ENCODE measurements at regions not wholly inside any gene's neighbourhood (a gene's known extent, or its start where the extent isn't known, plus 50 kb on each side); places are given as distances from the start of the nearest gene placed in this dataset.

DNA sequence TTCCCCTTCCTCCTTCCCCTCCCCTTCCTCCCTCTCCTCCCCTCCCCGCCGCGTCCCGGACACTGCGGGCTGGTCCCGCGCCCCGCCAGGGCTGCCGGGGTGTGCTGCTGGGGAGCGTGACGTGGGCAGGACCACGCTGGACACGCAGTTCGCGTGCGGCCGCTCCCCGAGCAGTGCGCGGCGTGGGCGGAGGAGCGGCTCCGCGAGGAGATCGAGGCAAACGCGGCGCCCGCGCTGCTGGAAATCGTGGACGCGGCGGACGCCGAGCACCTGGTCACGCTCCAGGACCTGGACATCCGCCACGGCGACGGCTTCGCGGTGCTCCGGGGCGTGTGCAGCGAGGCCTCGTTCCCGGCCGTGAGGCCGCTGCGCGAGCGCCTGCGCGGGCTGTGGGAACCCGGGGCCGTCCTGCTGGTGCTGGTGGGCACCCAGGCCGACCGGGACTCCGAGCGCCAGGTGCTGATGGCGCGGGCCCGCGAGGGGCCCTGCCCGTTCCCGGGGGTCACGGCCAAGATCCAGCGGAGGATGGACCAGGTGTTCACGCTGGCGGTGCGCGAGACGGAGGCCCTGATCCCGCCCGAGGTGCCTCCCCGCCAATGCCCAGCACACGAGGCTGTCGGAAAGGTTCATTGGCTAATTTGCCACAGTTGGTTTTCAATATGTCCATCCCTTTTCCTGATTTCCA lies 84.3 kb downstream of the TNFAIP2 start:
- DNase-seq (ENCODE audit: low spot score), result no peak

DNA sequence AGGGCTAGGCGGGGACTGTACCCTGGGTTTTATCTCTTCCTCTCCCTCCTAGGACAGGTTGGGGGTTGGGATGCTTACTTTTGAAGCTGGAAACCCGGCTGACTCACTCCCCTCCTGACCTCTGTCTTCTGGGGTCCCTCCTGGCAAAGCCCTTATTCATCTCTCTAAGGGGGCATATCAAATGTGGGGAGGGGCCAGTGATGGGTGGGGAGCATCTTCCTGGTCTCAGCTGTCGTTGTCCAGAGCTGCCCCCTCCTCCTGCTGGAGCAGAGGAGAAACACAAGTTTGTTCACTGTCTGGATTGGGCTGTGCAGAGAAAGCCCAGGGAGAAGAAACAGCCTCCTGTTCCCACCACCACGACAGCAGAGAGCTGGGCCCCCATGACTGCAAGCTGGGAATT lies 85.8 kb downstream of the TNFAIP2 start:
- peak; percentile 59 for DNase-seq (ENCODE audit: low spot score)

DNA sequence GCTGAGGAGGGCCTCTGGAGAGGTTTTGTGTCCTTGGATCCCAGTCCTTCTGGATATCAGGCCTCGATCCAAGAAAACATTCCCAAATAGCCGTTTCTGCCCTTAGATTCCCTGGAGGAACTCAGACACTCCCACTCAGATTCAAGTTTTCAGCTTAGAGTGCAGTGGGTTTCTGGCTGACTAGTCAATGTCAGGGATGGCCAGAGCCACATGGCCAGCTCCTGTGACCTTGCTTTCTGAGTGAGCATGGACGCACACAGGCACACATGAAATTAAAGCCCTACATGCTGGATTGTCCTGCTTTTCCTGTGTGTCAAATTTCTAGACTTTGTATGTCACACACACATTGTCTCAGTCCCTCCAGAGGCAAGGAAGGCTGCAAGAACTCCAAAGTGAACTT lies 86.2 kb downstream of the TNFAIP2 start:
- DNase-seq (ENCODE audit: low spot score), result no peak

- DNase-seq (ENCODE audit: low spot score), result peak; percentile 72
Observed at GRCh38 chr14:103213331-103213730, 90.1 kb downstream of the TNFAIP2 start.

DNA sequence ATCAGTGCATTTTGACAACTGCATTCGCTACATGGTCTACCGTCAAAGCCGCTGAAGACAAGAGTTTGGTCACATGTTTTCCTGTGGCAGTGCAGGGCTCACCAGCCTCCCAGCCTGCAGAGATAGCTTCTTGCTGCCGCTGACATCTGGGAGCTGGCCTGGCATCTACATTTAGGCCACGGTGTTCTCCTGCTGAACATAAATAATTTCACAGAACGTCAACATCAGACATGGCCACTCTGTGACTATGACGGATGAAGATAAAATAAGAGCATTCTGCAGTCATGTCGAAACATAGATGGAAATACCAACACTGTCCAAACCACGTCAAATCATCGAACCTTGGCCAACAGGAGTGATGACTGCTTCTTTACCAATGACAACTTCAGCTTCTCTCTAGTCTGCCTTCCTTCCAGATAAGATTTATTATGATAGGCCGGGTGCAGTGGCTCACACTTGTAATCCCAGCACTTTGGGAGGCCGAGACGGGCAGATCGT lies 91.2 kb downstream of the TNFAIP2 start:
- no peak for DNase-seq (ENCODE audit: low spot score)

DNA sequence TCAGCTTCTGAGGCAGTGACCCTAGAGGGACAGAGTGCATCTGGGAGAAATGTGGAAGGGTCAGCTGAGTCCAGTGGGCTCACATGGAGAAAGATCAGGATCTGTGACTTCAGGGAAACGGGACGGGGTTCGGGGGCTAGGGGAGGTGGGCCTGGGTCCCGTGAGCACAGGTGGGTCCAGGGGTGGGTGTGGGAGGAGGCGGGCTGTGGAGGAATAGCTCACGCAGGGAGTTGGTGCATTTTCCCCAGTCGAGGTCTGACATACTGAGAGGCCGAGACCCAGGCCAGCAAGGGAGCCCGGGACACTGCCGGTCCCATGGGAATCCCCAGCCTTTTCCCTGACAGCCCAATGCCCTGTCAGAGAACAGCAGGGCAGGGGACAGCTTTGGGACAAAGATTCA lies 93.1 kb downstream of the TNFAIP2 start:
- no peak for DNase-seq (ENCODE audit: low spot score)

DNA sequence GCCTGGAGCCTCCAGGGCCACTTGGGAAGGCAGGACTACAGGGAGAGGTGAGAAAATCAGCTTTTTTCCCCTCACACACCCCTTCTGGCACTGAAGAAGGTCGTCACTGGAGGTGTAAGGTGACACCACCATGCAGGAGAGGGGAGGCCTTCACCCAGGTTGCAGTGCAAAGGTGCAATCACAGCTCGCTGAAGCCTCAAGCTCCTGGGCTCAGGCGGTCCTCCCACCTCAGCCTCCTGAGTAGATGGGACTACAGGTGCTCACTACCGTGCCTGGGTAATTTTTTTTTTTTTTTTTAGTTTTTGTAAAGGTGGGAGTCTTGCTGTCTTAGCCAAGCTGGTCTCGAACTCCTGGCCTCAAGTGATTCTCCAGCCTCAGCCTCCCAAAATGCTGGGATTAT lies 93.6 kb downstream of the TNFAIP2 start:
- DNase-seq (ENCODE audit: low spot score), result no peak

GRCh38 chr14:103217538-103217937 lies 94.3 kb downstream of the TNFAIP2 start:
- peak; percentile 10 for DNase-seq (ENCODE audit: low spot score)

GRCh38 chr14:103220134-103220981 lies 97.1 kb downstream of the TNFAIP2 start:
- no peak for DNase-seq (ENCODE audit: low spot score)

- peak; percentile 3 for DNase-seq (ENCODE audit: low spot score)
Observed at GRCh38 chr14:103220982-103221641, 97.9 kb downstream of the TNFAIP2 start.

DNA sequence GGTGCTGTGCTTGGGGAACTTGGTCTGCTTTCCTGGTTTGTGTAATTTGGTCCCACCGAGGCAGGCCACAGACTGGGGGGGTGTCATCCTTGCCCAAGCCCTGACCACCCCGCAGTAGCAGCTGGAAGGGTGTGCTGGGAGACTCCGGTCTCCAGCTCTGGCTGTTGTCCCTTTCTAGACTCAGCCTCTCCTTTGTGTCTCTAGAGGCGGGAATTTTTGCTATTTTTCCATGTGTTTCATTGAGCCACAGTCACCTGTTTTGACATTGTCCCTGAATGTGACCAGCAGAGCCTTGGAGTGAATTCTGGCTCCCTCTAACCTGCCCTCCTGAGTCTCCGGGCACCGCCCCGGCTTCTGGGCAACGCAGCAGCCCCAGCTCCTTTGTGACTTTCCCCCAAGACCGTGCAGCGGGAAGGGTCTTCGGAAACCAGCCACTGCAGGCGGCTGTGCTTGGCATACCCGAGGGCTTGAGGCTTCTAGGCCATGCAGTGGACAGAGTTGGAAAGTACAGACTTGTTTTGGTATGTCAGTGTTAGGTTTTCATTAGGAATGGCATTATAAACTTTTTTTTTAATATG lies 98.6 kb downstream of the TNFAIP2 start:
- DNase-seq (ENCODE audit: low spot score), result peak; percentile 3

DNA sequence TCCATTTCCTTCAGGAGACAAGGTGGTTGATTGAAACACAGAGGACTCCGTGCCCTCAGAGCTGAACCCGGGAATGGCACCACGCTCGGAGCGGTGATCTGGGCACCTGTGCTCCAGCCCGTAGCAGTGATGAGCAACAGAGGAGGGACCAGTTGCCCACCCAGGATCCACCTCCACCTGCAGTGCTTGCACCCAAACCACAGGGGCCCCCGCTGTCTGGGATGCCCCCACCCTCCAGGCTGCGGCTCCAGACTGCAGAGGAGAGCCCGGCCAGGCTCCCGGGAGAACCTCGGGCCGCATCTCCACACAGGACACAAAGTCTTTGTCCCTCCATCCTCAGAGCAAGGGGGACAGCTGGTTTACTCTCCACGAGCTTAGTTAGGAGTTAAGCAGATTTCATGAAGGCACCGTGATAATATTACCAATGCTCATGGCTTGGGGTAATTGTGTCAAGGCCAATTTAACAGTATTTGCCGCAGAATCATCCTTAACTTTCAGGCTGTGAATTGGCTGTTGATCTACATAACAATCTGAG lies 100.6 kb downstream of the TNFAIP2 start:
- peak; percentile 7 for DNase-seq (ENCODE audit: low spot score)

- no peak for DNase-seq (ENCODE audit: low spot score)
Observed at GRCh38 chr14:103225062-103225461, 101.8 kb downstream of the TNFAIP2 start.

DNA sequence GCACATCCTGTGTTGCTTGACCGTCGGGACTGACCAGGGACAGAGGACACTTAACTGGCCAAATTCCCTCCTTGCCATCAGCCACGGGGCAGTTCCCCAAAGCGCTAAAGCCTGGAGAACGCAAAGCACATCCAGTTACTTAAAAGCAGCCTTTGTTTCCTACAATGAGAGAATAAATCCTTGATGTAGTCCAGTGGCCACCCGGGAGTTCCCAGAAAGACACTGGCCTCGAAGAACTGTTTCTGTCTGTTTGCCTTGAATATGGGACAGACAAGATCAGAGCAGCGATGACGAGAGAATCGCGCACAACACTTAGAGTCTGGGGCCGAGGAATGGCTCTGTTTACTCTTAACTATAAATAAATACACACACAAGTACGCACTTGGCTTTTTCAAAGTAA lies 102.2 kb downstream of the TNFAIP2 start:
- DNase-seq (ENCODE audit: low spot score), result no peak

DNA sequence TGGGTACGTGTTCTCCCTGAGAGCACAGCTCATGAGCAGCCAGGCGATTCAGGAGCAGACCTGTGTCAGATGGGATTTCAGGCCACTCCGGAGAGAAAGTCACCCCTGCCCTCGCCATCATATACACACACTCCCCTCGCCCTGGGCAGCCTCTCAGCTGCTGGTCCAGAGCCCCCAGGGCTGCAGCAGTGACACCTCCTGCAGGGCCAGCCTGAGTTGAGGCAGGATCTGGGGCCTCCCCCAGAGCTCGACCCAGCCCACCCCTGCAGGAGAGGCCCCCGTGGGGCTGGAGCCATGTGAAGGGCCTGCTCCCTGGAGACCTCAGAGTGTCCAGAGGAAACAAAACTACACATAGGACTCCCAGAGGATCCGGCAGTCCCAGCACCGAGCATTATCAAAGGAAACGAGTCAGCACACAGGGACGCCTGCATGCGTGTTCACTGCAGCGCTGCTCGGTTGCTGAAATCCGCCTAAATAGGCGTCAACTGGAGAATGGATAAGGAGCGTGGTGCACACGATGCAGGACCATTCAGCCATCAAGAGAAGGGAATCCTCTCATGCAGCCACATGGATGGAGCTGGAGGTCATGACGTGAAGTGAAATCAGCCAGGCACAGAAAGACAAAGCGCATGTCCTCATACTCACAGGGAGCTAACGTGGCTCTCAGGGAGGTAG lies 104.0 kb downstream of the TNFAIP2 start:
- DNase-seq (ENCODE audit: low spot score), result no peak

DNA sequence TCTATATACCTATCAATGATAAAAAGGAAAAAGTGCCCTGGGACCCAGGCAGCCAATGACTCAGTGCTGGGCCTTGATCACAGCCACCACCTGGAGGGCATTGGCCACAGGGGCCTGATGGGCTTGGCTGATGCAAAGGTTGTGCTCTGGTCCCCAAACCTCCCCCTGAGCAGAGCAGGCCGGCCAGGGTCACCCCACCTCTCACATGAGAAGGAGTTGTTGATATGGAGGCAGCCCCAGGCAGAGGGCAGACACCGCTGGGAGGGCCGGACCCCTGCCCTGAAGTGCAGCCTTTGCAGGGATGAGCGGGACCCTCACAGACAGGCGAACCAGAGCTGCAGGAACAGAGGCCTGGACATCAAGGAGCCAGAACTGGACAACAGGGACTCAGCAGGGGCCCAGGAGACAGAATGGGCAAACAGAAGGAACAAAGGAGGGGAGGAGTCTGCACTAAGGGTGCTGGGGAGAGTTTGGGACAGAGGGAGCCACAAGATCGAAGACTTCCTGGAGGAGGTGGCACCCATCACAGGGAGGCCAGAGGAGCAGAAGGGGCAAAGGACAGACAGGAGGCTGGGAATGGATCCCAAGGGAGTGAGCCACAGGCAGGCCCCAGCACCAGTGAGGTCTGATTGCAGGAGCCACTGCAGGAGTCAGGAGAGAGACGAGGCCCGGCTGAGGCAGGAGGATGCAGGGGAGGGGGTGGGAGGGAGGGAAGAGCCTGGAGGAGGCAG lies 105.0 kb downstream of the TNFAIP2 start:
- DNase-seq (ENCODE audit: low spot score), result no peak

DNA sequence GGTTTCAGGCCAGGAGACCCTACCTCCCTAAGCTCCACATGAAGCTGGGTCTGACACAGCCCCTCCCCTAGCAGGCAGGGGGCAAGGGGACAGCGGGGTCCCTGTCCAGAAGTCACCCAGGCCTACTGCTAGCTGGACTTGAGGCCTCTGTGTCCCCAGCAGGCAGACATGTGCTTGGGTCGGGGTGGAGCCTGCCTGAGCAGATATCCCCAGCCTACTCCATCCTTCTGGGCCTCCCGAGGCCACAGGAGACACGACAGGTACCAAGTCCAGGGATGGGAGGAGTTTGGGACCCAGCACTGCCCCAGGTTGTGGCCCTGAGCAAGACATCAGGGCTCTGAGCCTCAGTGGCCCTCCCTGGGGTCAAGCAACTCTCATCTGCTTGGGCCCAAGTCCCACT lies 105.2 kb upstream of the EIF5 start:
- DNase-seq (ENCODE audit: low spot score), result no peak

GRCh38 chr14:103230021-103230420 lies 104.0 kb upstream of the EIF5 start:
- DNase-seq (ENCODE audit: low spot score), result no peak

DNA sequence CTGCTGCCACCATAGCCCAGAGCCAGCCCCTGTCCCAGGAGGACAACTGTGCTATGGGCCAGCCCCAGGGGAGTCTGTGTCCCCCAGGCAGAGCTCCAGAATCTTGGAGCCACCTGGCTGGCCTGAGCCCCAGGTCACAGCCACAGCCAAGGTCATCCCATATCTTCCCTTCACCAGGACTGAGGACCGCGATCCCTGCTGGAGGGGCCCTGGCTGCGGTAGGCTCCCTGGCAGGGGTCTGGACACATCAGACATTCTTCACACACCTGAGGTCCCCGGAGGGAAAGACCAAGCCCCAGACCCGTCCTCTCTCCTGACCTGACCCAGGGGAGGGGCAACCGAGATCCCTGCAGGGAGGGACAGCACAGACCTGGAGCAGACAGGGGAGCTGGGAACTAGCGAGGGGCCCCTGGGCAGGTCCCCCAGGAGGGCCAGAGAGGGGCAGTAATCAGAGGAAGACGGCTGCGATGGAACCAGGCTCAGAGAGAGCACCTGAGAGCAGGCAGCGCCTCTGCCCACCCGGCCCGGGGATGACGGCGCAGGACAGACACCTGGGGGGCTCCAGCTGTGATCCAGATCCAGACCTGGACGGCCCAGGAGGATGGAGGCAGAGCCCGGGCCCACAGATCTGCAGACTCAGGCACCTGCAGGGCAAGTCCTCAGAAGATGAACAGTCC lies 103.2 kb upstream of the EIF5 start:
- no peak for DNase-seq (ENCODE audit: low spot score)

DNA sequence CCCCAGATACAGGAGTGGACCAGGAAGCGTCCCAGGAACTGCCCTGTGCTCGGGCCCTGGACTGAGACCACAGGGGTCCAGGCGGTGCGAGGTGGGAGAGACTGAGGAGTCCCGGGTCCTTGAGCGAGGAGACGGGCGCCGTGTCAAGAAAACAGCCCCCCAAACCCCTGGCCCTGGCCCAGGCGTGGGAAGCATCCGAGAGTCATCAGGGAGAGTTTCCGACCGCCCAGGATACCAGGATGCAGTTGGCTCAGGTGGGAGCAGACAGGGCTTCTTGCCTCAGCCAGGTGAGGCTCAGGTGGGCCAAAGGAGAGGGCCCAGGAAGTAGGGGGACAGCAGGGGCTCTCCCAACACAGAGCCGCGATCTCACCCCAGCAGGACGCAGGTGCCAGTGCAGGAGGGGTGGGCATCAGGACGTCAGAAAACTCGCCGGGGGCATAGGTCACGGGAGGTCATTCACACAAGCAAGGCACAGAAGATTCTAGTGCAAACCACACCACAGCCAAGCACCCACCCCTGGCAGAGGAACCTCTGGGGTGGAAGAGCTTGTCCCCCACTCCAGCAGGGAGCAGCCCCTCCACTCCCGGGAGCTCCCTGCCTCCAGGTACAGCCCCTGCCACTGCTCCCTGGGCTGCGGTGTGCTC lies 102.5 kb upstream of the EIF5 start:
- DNase-seq (ENCODE audit: low spot score), result no peak
